Neural cell (in vitro differentiated cells): ENCODE measurements at regions not wholly inside any gene's neighbourhood (a gene's known extent, or its start where the extent isn't known, plus 50 kb on each side); places are given as distances from the start of the nearest gene placed in this dataset.

ENCODE experiments used
- H2AFZ ChIP-seq: fragments of 200-600, 300-800 bp; sonication (generic), shearing (Covaris generic); 2 replicates; pipeline ENCODE4 v1.6.0; 2014; ENCODE audit warnings: low read depth, mild to moderate bottlenecking, antibody characterized with exemption, low read length, moderate library complexity
- H3F3A ChIP-seq: fragments of 200-600 bp; shearing (Covaris generic); 2 replicates; pipeline ENCODE4 v1.6.1; 2016; ENCODE audit warnings: mild to moderate bottlenecking, moderate library complexity, mixed read lengths, antibody characterized with exemption, low read length; ENCODE audit not compliant: insufficient read depth, poor library complexity, severe bottlenecking
- H3K27ac ChIP-seq: fragments of 200-600, 300-800 bp; sonication (generic), shearing (Covaris generic); 2 replicates; pipeline ENCODE4 v1.5.1; 2014; ENCODE audit warnings: mild to moderate bottlenecking, low read length, moderate library complexity
- H3K27me3 ChIP-seq: fragments of 300-800, 200-600 bp; sonication (generic), shearing (Covaris generic); 2 replicates; pipeline ENCODE4 v1.6.0; 2014; ENCODE audit warnings: mild to moderate bottlenecking, low read depth, low read length, moderate library complexity; ENCODE audit not compliant: insufficient read depth
- H3K36me3 ChIP-seq: fragments of 300-800, 200-600 bp; sonication (generic), shearing (Covaris generic); 2 replicates; pipeline ENCODE4 v1.5.1; 2014; ENCODE audit warnings: mild to moderate bottlenecking, antibody characterized with exemption, low read length, moderate library complexity; ENCODE audit not compliant: insufficient read depth
- H3K4me2 ChIP-seq: fragments of 300-800, 200-600 bp; sonication (generic), shearing (Covaris generic); 2 replicates; pipeline ENCODE4 v1.6.0; 2014; ENCODE audit warnings: mild to moderate bottlenecking, low read length
- H3K4me3 ChIP-seq: fragments of 300-800, 200-600 bp; sonication (generic), shearing (Covaris generic); 2 replicates; pipeline ENCODE4 v1.5.1; 2014; ENCODE audit warnings: mild to moderate bottlenecking, low read length, moderate library complexity
- H3K79me2 ChIP-seq: fragments of 200-600 bp; shearing (Covaris generic); replicated peaks from 2 replicates; pipeline ENCODE4 v1.6.0; 2014; ENCODE audit warnings: mild to moderate bottlenecking, low read length, moderate library complexity; ENCODE audit not compliant: insufficient read depth
- H3K9ac ChIP-seq: fragments of 300-800, 200-600 bp; sonication (generic), shearing (Covaris generic); 2 replicates; pipeline ENCODE4 v1.6.1; 2016; ENCODE audit warnings: mild to moderate bottlenecking, low read length, mixed read lengths
- H3K9me2 ChIP-seq: fragments of 200-600 bp; shearing (Covaris generic); 2 replicates; pipeline ENCODE4 v1.6.1; 2016; ENCODE audit warnings: mild to moderate bottlenecking, low read length, mixed read lengths; ENCODE audit not compliant: insufficient read depth
- H3K9me3 ChIP-seq: fragments of 200-600, 300-800 bp; sonication (generic), shearing (Covaris generic); 2 replicates; pipeline ENCODE4 v1.6.1; 2016; ENCODE audit warnings: mild to moderate bottlenecking, mixed run types, low read length, moderate library complexity, mixed read lengths
- H4K20me1 ChIP-seq: fragments of 200-600 bp; shearing (Covaris generic); 2 replicates; pipeline ENCODE4 v1.6.1; 2016; ENCODE audit warnings: mild to moderate bottlenecking, mixed run types; ENCODE audit not compliant: insufficient read depth
- EP300 ChIP-seq: fragments of 450-650 bp; conservative IDR thresholded peaks from 2 replicates; pipeline ENCODE4 v1.6.1; 2014; ENCODE audit warnings: antibody characterized with exemption, mild to moderate bottlenecking, moderate library complexity; ENCODE audit not compliant: poor library complexity, severe bottlenecking
- EZH2 ChIP-seq: fragments of 200-600, 300-800 bp; shearing (Covaris generic), sonication (generic); IDR thresholded peaks from 2 replicates; pipeline ENCODE4 v1.6.1; 2014; ENCODE audit warnings: antibody characterized with exemption, low read length, borderline replicate concordance, mild to moderate bottlenecking; ENCODE audit not compliant: insufficient read depth, poor library complexity, severe bottlenecking
- MXI1 ChIP-seq: fragments of 450-650 bp; conservative IDR thresholded peaks from 2 replicates; pipeline ENCODE4 v1.6.1; 2014; ENCODE audit warnings: antibody characterized with exemption, mild to moderate bottlenecking; ENCODE audit not compliant: poor library complexity, severe bottlenecking
- POLR2AphosphoS5 ChIP-seq: IDR thresholded peaks from 2 replicates; pipeline ENCODE4 v1.6.1; 2012
- RAD21 ChIP-seq: fragments of 450-650 bp; conservative IDR thresholded peaks from 2 replicates; pipeline ENCODE4 v1.6.1; 2014; ENCODE audit warnings: antibody characterized with exemption, mild to moderate bottlenecking, moderate library complexity
- SMC3 ChIP-seq: fragments of 450-650 bp; conservative IDR thresholded peaks from 2 replicates; pipeline ENCODE4 v1.6.1; 2014; ENCODE audit warnings: antibody characterized with exemption, mild to moderate bottlenecking, moderate library complexity; ENCODE audit not compliant: poor library complexity
- TAF1 ChIP-seq: IDR thresholded peaks from 2 replicates; pipeline ENCODE4 v1.6.1; 2012; ENCODE audit warnings: low read depth
- TF ChIP-seq, protein P1 (sequence below): fragments of 450-650 bp; IDR thresholded peaks from 2 replicates; pipeline ENCODE4 v1.5.1; 2014; ENCODE audit warnings: antibody characterized with exemption, mild to moderate bottlenecking, moderate library complexity; ENCODE audit not compliant: poor library complexity, severe bottlenecking
- TF ChIP-seq, protein P2 (sequence below): IDR thresholded peaks from 2 replicates; pipeline ENCODE4 v1.6.1; 2012; ENCODE audit warnings: borderline replicate concordance

DNA sequence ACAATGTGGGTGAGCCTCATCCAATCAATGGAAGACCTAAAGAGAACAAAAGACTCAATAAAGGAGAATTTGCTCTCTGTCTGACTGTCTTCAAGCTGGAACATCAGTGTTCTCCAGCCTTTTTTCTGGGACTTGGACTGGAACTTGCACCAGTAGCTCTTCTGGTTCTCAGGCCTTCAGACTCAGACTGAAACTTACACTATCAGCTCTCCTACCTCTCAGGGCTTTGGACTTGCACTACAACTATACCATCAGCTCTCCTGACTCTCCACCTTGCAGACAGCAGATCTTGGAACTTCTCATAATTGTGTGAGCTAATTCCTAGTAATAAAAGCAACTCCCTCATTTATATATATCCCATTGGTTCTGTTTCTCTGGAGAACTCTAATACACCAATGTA lies 185.9 kb downstream of the SMIM20 start:
- no peak for TF ChIP-seq POLR2AphosphoS5
- TF ChIP-seq, protein P1, sequence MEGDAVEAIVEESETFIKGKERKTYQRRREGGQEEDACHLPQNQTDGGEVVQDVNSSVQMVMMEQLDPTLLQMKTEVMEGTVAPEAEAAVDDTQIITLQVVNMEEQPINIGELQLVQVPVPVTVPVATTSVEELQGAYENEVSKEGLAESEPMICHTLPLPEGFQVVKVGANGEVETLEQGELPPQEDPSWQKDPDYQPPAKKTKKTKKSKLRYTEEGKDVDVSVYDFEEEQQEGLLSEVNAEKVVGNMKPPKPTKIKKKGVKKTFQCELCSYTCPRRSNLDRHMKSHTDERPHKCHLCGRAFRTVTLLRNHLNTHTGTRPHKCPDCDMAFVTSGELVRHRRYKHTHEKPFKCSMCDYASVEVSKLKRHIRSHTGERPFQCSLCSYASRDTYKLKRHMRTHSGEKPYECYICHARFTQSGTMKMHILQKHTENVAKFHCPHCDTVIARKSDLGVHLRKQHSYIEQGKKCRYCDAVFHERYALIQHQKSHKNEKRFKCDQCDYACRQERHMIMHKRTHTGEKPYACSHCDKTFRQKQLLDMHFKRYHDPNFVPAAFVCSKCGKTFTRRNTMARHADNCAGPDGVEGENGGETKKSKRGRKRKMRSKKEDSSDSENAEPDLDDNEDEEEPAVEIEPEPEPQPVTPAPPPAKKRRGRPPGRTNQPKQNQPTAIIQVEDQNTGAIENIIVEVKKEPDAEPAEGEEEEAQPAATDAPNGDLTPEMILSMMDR = no peak
- TF ChIP-seq SMC3 = no peak
- no peak for TF ChIP-seq RAD21
- no peak for TF ChIP-seq EZH2
- no peak for TF ChIP-seq EP300
- no peak for TF ChIP-seq MXI1
- no peak for TF ChIP-seq TAF1
- TF ChIP-seq, protein P2, sequence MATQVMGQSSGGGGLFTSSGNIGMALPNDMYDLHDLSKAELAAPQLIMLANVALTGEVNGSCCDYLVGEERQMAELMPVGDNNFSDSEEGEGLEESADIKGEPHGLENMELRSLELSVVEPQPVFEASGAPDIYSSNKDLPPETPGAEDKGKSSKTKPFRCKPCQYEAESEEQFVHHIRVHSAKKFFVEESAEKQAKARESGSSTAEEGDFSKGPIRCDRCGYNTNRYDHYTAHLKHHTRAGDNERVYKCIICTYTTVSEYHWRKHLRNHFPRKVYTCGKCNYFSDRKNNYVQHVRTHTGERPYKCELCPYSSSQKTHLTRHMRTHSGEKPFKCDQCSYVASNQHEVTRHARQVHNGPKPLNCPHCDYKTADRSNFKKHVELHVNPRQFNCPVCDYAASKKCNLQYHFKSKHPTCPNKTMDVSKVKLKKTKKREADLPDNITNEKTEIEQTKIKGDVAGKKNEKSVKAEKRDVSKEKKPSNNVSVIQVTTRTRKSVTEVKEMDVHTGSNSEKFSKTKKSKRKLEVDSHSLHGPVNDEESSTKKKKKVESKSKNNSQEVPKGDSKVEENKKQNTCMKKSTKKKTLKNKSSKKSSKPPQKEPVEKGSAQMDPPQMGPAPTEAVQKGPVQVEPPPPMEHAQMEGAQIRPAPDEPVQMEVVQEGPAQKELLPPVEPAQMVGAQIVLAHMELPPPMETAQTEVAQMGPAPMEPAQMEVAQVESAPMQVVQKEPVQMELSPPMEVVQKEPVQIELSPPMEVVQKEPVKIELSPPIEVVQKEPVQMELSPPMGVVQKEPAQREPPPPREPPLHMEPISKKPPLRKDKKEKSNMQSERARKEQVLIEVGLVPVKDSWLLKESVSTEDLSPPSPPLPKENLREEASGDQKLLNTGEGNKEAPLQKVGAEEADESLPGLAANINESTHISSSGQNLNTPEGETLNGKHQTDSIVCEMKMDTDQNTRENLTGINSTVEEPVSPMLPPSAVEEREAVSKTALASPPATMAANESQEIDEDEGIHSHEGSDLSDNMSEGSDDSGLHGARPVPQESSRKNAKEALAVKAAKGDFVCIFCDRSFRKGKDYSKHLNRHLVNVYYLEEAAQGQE = no peak

DNA sequence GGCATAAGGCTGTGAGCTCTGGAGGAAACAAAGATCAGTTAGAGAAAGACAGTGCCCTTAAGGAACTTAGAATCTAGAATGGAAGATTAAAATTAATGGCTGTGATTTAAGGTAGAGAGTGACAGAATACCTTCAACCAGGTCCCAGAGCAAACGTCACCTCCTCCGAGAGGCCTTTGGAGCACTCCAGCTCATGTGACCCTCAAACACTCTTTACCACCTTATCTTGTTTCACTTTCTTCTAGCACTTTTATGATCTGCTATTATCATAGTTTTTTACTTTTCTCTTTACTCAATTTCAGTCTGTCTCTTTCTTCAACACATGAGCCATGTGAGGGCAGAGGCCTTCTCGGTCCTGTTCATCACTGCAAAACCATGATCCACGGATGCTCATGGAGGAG lies 187.0 kb downstream of the SMIM20 start:
- no peak overlapping the region for H2AFZ ChIP-seq
- no peak overlapping the region for H3K4me3 ChIP-seq
- H3F3A ChIP-seq = no peaks in the 10 kb centered on the region
- no peaks in the 10 kb centered on the region for H4K20me1 ChIP-seq
- TF ChIP-seq EP300 = no peak
- TF ChIP-seq POLR2AphosphoS5 = no peak
- TF ChIP-seq MXI1 = no peak
- no peak for TF ChIP-seq SMC3
- TF ChIP-seq, protein P2 = no peak
- TF ChIP-seq, protein P1 = no peak
- TF ChIP-seq EZH2 = no peak
- TF ChIP-seq TAF1 = no peak
- TF ChIP-seq RAD21 = no peak
- no peak overlapping the region for H3K4me2 ChIP-seq
- no peaks in the 10 kb centered on the region for H3K27me3 ChIP-seq
- H3K9ac ChIP-seq = no peak overlapping the region
- H3K79me2 ChIP-seq = no peaks in the 10 kb centered on the region
- no peaks in the 10 kb centered on the region for H3K9me3 ChIP-seq
- no peaks in the 10 kb centered on the region for H3K9me2 ChIP-seq
- no peak overlapping the region for H3K27ac ChIP-seq
- H3K36me3 ChIP-seq = no peaks in the 10 kb centered on the region

More for the DNA sequence above, 185.9 kb downstream of the SMIM20 start:
- Histone ChIP-seq H3K4me2 (no peak overlapping the region), H3K79me2 (no peaks in the 10 kb centered on the region), H3K27ac (no peak overlapping the region), H4K20me1 (no peaks in the 10 kb centered on the region), H3K4me3 (no peak overlapping the region), H3K36me3 (no peaks in the 10 kb centered on the region), H3K9me2 (no peaks in the 10 kb centered on the region), H3K27me3 (no peaks in the 10 kb centered on the region), H2AFZ (no peak overlapping the region), H3F3A (no peaks in the 10 kb centered on the region), H3K9ac (no peak overlapping the region), H3K9me3 (no peaks in the 10 kb centered on the region)
